Ovary (tissue), 7 donors: ENCODE measurements at regions not wholly inside any gene's neighbourhood (a gene's known extent, or its start where the extent isn't known, plus 50 kb on each side); places are given as distances from the start of the nearest gene placed in this dataset.

Experiments
- DNase-seq, 5 donors: peaks; one replicate each; pipeline ENCODE4 v3.0.0-alpha.2; 2019 to 2020
- H3K27ac ChIP-seq, 2 donors: fragments of 200-600 bp; one replicate each; pipeline versions ENCODE4 v1.5.1 to v1.8.0; 2019 to 2022
- H3K27me3 ChIP-seq: fragments of 200-600 bp; one replicate; pipeline ENCODE4 v1.8.0; 2022
- H3K36me3 ChIP-seq: fragments of 200-600 bp; sonication (generic); one replicate; pipeline ENCODE4 v1.5.1; 2019
- H3K4me1 ChIP-seq: one replicate; pipeline ENCODE4 v1.8.1; 2013; ENCODE audit warnings: mild to moderate bottlenecking, moderate library complexity; ENCODE audit not compliant: insufficient read depth
- H3K4me3 ChIP-seq: fragments of 200-600 bp; sonication (generic); one replicate; pipeline ENCODE4 v1.5.1; 2017
- H3K9me3 ChIP-seq, 2 donors: fragments of 200-600 bp in 1 of 2; sonication (generic) in 1 of 2; one replicate each; pipeline versions ENCODE4 v1.5.1 to v1.8.1; 2013 to 2019; ENCODE audit warnings: mild to moderate bottlenecking in 1 of 2, moderate library complexity in 1 of 2
- CTCF ChIP-seq, 3 donors: fragments of 450-650 bp in 2 of 3; fragments of 200-600 bp in 1 of 3; IDR thresholded peaks; one replicate each; pipeline versions ENCODE4 v1.5.1 to v1.8.0; 2016 to 2022; ENCODE audit warnings: antibody characterized with exemption in 3 of 3, mild to moderate bottlenecking in 1 of 3
- EP300 ChIP-seq: sonication (generic); formaldehyde crosslinking; IDR thresholded peaks from one replicate; pipeline ENCODE4 v1.6.1; 2017; ENCODE audit warnings: antibody characterized with exemption
- POLR2A ChIP-seq: fragments of 450-650 bp; IDR thresholded peaks from one replicate; pipeline ENCODE4 v1.6.1; 2017; ENCODE audit warnings: antibody characterized with exemption, mild to moderate bottlenecking, moderate library complexity
- WGBS, 3 donors: extraction: QIAGEN DNeasy Blood & Tissue Kit in 1 of 3; methylation state at CpG; one replicate each; pipeline versions ENCODE4 v1.1.5 to v1.1.7; 2013 to 2017; 5-methylcytosine and 5-hydroxymethylcytosine counted together
- intact Hi-C, 4 donors: fragments of 100-400 bp; cut with DNase I; formaldehyde crosslinking; loops; one replicate each; pipeline versions ENCODE4 v1.11.0 to v1.15.1; 2022 to 2023
- donor health status: DM: no; HTN: no; CAD: no; lungs with moderate emphysema.
- donor health status: DM: no; HTN: no; CAD: no.
- donor health status: Bipolar disorder and iron deficiency.
- donor health status: DM: no; HTN: no; CAD: no.
- donor health status: DM: yes; HTN: yes; CAD: no.

DNA sequence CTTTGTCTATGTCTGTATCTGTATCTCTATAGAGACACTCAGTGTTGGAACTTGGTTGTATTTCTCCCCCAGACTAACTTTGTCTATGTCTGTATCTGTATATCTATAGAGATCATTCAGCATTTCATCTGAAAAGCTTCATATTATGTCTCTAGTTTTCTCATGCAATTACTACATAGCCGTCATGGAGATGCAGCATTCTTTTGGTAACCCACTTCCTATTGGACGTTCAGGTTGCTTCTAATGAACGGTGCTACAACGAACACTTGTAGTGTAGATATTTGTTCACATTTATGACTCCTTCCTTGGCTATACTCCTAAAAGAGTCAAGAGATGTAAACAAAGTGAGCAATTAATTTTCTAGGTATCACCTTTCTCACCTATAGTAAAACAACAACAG is 81.5 kb upstream of the KCNA1 start:
- 33 to 57% (median 55%) methylated on average over 4 of the region's 4 CpGs for WGBS, 3 donors
- Histone ChIP-seq H3K36me3 (no peaks in the 10 kb centered on the region), H3K9me3 (no peaks in the 10 kb centered on the region), H3K27me3 (no peaks in the 10 kb centered on the region), H3K27ac (no peak overlapping the region), H3K4me1 (no peaks in the 10 kb centered on the region), H3K4me3 (no peak overlapping the region)
- TF ChIP-seq POLR2A: no peak
- no peak for TF ChIP-seq EP300
- TF ChIP-seq CTCF (IDR thresholded peaks at IDR 0.05): no peak
- no peak for DNase-seq
- intact Hi-C loops: no loop called here

DNA sequence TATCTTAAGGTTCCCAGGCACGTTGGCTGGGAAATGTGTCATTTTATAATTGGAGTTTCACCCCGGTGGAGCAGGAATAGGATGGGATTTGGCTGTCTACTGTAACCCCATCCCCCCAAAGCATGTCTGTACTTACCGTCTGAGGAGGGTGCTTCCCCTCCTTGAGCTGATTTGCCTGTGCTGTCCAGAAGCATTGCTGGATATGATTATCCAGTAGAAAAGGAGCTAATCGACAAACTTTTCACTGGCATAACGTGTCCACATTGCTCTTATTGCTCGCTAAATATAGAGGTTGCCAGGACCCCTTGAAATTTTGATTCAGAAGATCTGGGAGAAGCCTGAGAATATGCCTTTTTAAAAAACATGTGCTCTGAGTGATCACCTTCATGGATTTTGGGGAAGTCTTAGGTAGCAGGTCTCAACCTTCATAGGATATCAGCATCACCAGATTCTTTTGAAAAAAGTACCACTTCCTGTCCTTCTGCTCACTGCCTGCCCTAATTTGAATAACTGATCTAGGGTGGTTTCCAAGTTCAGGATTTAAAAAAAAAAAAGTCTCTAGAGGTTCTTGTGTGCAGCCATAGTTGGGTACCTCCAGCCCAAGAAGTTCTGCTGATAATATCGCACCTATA is 80.4 kb upstream of the KCNA1 start:
- intact Hi-C loops: no loop called here
- TF ChIP-seq POLR2A (no peak), EP300 (no peak), CTCF (IDR thresholded peaks at IDR 0.05) (no peak)
- no peaks in the 10 kb centered on the region for H3K4me1 ChIP-seq
- 69 to 82% (median 78%) methylated on average over 7 of the region's 7 CpGs for WGBS, 3 donors
- no peaks in the 10 kb centered on the region for H3K27me3 ChIP-seq
- H3K9me3 ChIP-seq: no peaks in the 10 kb centered on the region
- no peak for DNase-seq
- H3K4me3 ChIP-seq: no peak overlapping the region
- H3K36me3 ChIP-seq: no peaks in the 10 kb centered on the region
- no peak overlapping the region for H3K27ac ChIP-seq

DNA sequence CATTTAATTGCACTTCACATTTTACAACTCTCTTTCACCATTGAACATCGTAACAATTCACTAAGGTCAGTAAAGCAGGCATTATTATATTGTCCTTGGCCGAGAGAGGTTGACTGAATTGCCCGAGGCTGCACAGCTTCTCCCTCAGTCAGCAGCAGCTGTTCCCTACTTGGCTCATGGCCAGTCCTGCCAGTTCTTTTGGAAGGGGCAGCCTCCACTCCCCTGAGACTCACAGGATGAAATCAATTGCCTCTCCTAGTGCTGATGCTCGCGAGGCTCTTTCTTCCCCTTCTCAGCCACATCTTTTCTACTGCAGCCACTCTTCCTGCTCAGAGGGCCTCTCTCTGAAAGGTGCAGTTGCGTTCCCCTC is 79.9 kb upstream of the KCNA1 start:
- no peak overlapping the region for H3K4me3 ChIP-seq
- TF ChIP-seq POLR2A: no peak
- no peak for TF ChIP-seq CTCF (IDR thresholded peaks at IDR 0.05)
- TF ChIP-seq EP300: no peak
- DNase-seq: no peak
- no peaks in the 10 kb centered on the region for H3K27me3 ChIP-seq
- intact Hi-C loops: no loop called here
- no peaks in the 10 kb centered on the region for H3K9me3 ChIP-seq
- 47 to 56% (median 52%) methylated on average over 6 of the region's 6 CpGs for WGBS, 3 donors
- H3K27ac ChIP-seq: no peak overlapping the region
- no peaks in the 10 kb centered on the region for H3K36me3 ChIP-seq
- H3K4me1 ChIP-seq: no peaks in the 10 kb centered on the region

DNA sequence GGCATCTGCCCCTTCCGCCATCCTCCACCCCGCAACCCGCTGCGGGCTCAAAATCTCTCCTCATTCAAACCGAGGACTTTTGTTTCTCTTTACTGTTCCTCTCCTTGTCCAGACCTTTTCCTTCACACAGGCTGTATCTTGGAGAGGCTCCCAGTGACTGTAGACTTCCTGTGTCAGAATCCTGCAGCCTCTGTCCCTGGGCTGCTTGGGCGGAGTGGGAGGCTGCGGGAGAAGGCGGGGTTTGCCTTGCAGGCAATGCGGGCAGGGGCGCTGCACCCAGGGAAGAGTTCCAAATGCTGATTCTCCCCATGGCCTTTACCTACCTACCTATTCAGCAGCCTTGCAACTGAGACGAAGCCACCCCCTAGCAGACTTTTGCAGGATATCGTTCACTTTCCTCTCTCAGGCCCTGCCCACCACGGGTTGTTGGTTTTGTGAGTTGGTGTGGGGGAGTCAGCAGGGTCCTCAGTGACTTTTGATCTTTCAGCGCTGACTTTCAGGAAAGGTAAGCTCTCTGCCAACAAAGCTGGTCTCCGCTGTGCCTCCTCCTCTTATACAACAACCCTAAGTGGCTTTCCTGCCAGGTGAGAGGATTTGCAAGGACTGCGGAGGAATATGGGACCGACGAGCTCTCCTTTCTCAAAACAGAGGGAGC is 79.0 kb upstream of the KCNA1 start:
- no peaks in the 10 kb centered on the region for H3K4me1 ChIP-seq
- no peaks in the 10 kb centered on the region for H3K27me3 ChIP-seq
- no peaks in the 10 kb centered on the region for H3K36me3 ChIP-seq
- TF ChIP-seq EP300 (no peak), POLR2A (no peak), CTCF (IDR thresholded peaks at IDR 0.05) (no peak)
- DNase-seq: no peak
- intact Hi-C loops: no loop called here
- 25 to 54% (median 26%) methylated on average over 18 of the region's 18 CpGs for WGBS, 3 donors
- no peaks in the 10 kb centered on the region for H3K9me3 ChIP-seq
- no peak overlapping the region for H3K4me3 ChIP-seq
- H3K27ac ChIP-seq: no peak overlapping the region
